ENCODE measurements at regions not wholly inside any gene's neighbourhood (a gene's known extent, or its start where the extent isn't known, plus 50 kb on each side); places are given as distances from the start of the nearest gene placed in this dataset.

GRCh38 chr2:126832014-126832413, 66.7 kb upstream of the TEX51 start:
- intact Hi-C loops (cut with DNase I) = no loop called here
- Histone ChIP-seq H3K4me3 (no peak overlapping the region), H3K9me3 (no peaks in the 10 kb centered on the region), H3K27me3 (ENCODE audit: insufficient read depth in 3 of 3, low read length in 2 of 3) (no peaks in the 10 kb centered on the region), H3K4me1 (no peaks in the 10 kb centered on the region), H3K36me3 (ENCODE audit: insufficient read depth in 1 of 2, low read depth in 1 of 2) (no peaks in the 10 kb centered on the region), H3K27ac (no peak overlapping the region)
- no peak for TF ChIP-seq CTCF (IDR thresholded peaks at IDR 0.05)
- ATAC-seq = no peak
- DNase-seq = no peak

GRCh38 chr2:126832757-126833156, 65.9 kb upstream of the TEX51 start:
- 85 to 93% (median 90%) methylated on average over 5 of the region's 5 CpGs for WGBS, 3 donors

GRCh38 chr2:126834006-126834659, 64.6 kb upstream of the TEX51 start:
- no peaks in the 10 kb centered on the region for H3K4me1 ChIP-seq
- DNase-seq (no peak), ATAC-seq (no peak)
- WGBS, 3 donors = 96 to 99% (median 99%) methylated on average over 6 of the region's 6 CpGs
- H3K27me3 ChIP-seq (ENCODE audit: insufficient read depth in 3 of 3, low read length in 2 of 3) = no peaks in the 10 kb centered on the region
- H3K36me3 ChIP-seq (ENCODE audit: insufficient read depth in 1 of 2, low read depth in 1 of 2) = no peaks in the 10 kb centered on the region
- intact Hi-C loops (cut with DNase I) = no loop called here
- no peaks in the 10 kb centered on the region for H3K9me3 ChIP-seq
- H3K4me3 ChIP-seq = no peak overlapping the region
- TF ChIP-seq CTCF (IDR thresholded peaks at IDR 0.05) = no peak
- H3K27ac ChIP-seq = no peak overlapping the region

More at GRCh38 chr2:126832757-126833156, 65.9 kb upstream of the TEX51 start:
- no peaks in the 10 kb centered on the region for H3K36me3 ChIP-seq (ENCODE audit: insufficient read depth in 1 of 2, low read depth in 1 of 2)
- no peaks in the 10 kb centered on the region for H3K27me3 ChIP-seq (ENCODE audit: insufficient read depth in 3 of 3, low read length in 2 of 3)
- no peak for TF ChIP-seq CTCF (IDR thresholded peaks at IDR 0.05)
- intact Hi-C loops (cut with DNase I) = no loop called here
- H3K4me1 ChIP-seq = no peaks in the 10 kb centered on the region
- H3K9me3 ChIP-seq = no peaks in the 10 kb centered on the region
- DNase-seq (no peak), ATAC-seq (no peak)
- H3K27ac ChIP-seq = no peak overlapping the region
- H3K4me3 ChIP-seq = no peak overlapping the region

GRCh38 chr2:126835261-126835660, 63.4 kb upstream of the TEX51 start:
- Histone ChIP-seq H3K9me3 (no peaks in the 10 kb centered on the region), H3K27ac (no peak overlapping the region), H3K27me3 (ENCODE audit: insufficient read depth in 3 of 3, low read length in 2 of 3) (no peaks in the 10 kb centered on the region), H3K36me3 (ENCODE audit: insufficient read depth in 1 of 2, low read depth in 1 of 2) (no peaks in the 10 kb centered on the region), H3K4me1 (no peaks in the 10 kb centered on the region), H3K4me3 (no peak overlapping the region)
- DNase-seq (no peak), ATAC-seq (no peak)
- 95% methylated on average over 8 of the region's 8 CpGs for WGBS, 3 donors
- intact Hi-C loops (cut with DNase I) = no loop called here
- no peak for TF ChIP-seq CTCF (IDR thresholded peaks at IDR 0.05)

GRCh38 chr2:126835831-126836230, 62.9 kb upstream of the TEX51 start:
- H3K36me3 ChIP-seq (ENCODE audit: insufficient read depth in 1 of 2, low read depth in 1 of 2) = no peaks in the 10 kb centered on the region
- no peak overlapping the region for H3K27ac ChIP-seq
- no peak for TF ChIP-seq CTCF (IDR thresholded peaks at IDR 0.05)
- no peaks in the 10 kb centered on the region for H3K4me1 ChIP-seq
- H3K9me3 ChIP-seq = no peaks in the 10 kb centered on the region
- ATAC-seq (no peak), DNase-seq (no peak)
- H3K27me3 ChIP-seq (ENCODE audit: insufficient read depth in 3 of 3, low read length in 2 of 3) = no peaks in the 10 kb centered on the region
- intact Hi-C loops (cut with DNase I) = no loop called here
- 85 to 92% (median 88%) methylated on average over 10 of the region's 10 CpGs for WGBS, 3 donors
- H3K4me3 ChIP-seq = no peak overlapping the region

Measured in psoas muscle (tissue), 7 donors.